A549 (cell line): ENCODE measurements at regions not wholly inside any gene's neighbourhood (a gene's known extent, or its start where the extent isn't known, plus 50 kb on each side); places are given as distances from the start of the nearest gene placed in this dataset.

ENCODE experiments used
- FOSL2 ChIP-seq, 2 experiments: fragments of 450-650 bp in 1 of 2; fragments of >200 bp in 1 of 2; sonication (Bioruptor Twin) in 1 of 2; formaldehyde crosslinking; IDR thresholded peaks; 2 replicates each; pipeline versions ENCODE4 v1.5.0 to v1.6.1; 2016 to 2020; ENCODE audit warnings: mild to moderate bottlenecking in 1 of 2, moderate library complexity in 1 of 2
- GATA3 ChIP-seq: IDR thresholded peaks from 2 replicates; pipeline ENCODE4 v1.6.1; 2012; ENCODE audit warnings: borderline replicate concordance
- POLR2A ChIP-seq: IDR thresholded peaks from 2 replicates; pipeline ENCODE4 v1.6.1; 2012; ENCODE audit warnings: mild to moderate bottlenecking, low read length
- RFX5 ChIP-seq: fragments of 450-650 bp; IDR thresholded peaks from 2 replicates; pipeline ENCODE4 v1.7.1; 2014; ENCODE audit warnings: antibody characterized with exemption, mild to moderate bottlenecking, moderate library complexity
- ZSCAN20 ChIP-seq: fragments of 250-450 bp; sonication (Bioruptor Pico); IDR thresholded peaks from 2 replicates; pipeline ENCODE4 v1.8.0; 2022; ENCODE audit warnings: mild to moderate bottlenecking, moderate library complexity
- TF ChIP-seq, protein P1 (sequence below): fragments of >200 bp; sonication (Bioruptor Twin); formaldehyde crosslinking; IDR thresholded peaks from 3 replicates; pipeline ENCODE4 v1.5.1; 2016

DNA sequence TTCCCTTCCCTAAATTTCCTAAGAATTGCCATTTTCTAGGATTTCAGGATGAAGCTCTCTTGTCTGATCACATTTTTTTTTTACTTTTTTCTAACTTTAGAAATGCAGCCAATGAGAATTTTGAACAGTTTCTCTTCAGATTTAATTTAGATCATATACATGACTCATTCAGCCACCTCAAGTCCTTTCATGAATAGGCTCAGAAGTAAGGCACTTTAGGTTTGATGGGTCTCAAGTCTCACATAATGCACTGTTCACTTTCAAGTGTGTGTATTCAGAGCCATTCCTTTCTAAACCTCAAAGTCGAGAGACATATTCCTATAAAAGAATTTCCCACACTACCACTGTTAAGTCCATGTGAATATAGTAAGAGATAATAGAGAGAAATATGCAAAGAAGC lies 614.1 kb upstream of the VRK2 start:
- TF ChIP-seq, protein P1, sequence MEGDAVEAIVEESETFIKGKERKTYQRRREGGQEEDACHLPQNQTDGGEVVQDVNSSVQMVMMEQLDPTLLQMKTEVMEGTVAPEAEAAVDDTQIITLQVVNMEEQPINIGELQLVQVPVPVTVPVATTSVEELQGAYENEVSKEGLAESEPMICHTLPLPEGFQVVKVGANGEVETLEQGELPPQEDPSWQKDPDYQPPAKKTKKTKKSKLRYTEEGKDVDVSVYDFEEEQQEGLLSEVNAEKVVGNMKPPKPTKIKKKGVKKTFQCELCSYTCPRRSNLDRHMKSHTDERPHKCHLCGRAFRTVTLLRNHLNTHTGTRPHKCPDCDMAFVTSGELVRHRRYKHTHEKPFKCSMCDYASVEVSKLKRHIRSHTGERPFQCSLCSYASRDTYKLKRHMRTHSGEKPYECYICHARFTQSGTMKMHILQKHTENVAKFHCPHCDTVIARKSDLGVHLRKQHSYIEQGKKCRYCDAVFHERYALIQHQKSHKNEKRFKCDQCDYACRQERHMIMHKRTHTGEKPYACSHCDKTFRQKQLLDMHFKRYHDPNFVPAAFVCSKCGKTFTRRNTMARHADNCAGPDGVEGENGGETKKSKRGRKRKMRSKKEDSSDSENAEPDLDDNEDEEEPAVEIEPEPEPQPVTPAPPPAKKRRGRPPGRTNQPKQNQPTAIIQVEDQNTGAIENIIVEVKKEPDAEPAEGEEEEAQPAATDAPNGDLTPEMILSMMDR = no peak
- TF ChIP-seq FOSL2 (IDR thresholded peaks at IDR 0.05) = no peak
- no peak for TF ChIP-seq FOSL2 (CRISPR knock-in tag; IDR thresholded peaks at IDR 0.05)
- no peak for TF ChIP-seq GATA3
- TF ChIP-seq POLR2A = no peak
- TF ChIP-seq ZSCAN20 = no peak
- no peak for TF ChIP-seq RFX5
